DOHH2 (cell line): ENCODE measurements at regions not wholly inside any gene's neighbourhood (a gene's known extent, or its start where the extent isn't known, plus 50 kb on each side); places are given as distances from the start of the nearest gene placed in this dataset.

Experiments
- H3F3A ChIP-seq: fragments of 200-600 bp; sonication (generic), shearing (Covaris generic); 2 replicates; pipeline ENCODE4 v1.6.0; 2016; ENCODE audit warnings: antibody characterized with exemption, mild to moderate bottlenecking; ENCODE audit not compliant: control insufficient read depth, insufficient read depth
- H3K27ac ChIP-seq: fragments of 200-600 bp; sonication (generic); 2 replicates; pipeline ENCODE4 v1.5.1; 2014; ENCODE audit warnings: low read depth, mild to moderate bottlenecking, low read length, moderate library complexity
- H3K27me3 ChIP-seq: fragments of 200-600 bp; sonication (generic); 2 replicates; pipeline ENCODE4 v1.6.1; 2014; ENCODE audit warnings: mild to moderate bottlenecking, low read length, mixed read lengths; ENCODE audit not compliant: control insufficient read depth
- H3K36me3 ChIP-seq: fragments of 200-600 bp; sonication (generic); 2 replicates; pipeline ENCODE4 v1.6.1; 2014; ENCODE audit warnings: mild to moderate bottlenecking, low read length, moderate library complexity, mixed read lengths; ENCODE audit not compliant: control insufficient read depth
- H3K4me1 ChIP-seq: fragments of 200-600 bp; sonication (generic); 2 replicates; pipeline ENCODE4 v1.6.1; 2014; ENCODE audit warnings: mild to moderate bottlenecking, low read length, mixed read lengths; ENCODE audit not compliant: control insufficient read depth
- H3K4me2 ChIP-seq: fragments of 200-600 bp; sonication (generic); 2 replicates; pipeline ENCODE4 v1.6.0; 2014; ENCODE audit warnings: mild to moderate bottlenecking, low read length, moderate library complexity
- H3K4me3 ChIP-seq: fragments of 200-600 bp; sonication (generic); 2 replicates; pipeline ENCODE4 v1.5.1; 2014; ENCODE audit warnings: mild to moderate bottlenecking, low read length, mixed read lengths
- H3K79me2 ChIP-seq: fragments of 200-600 bp; sonication (generic); 2 replicates; pipeline ENCODE4 v1.6.1; 2014; ENCODE audit warnings: mild to moderate bottlenecking, low read length, mixed read lengths; ENCODE audit not compliant: control insufficient read depth
- H3K9me2 ChIP-seq: fragments of 200-600 bp; sonication (generic); replicated peaks from 2 replicates; pipeline ENCODE4 v1.6.1; 2014; ENCODE audit warnings: mild to moderate bottlenecking, low read length, mixed read lengths; ENCODE audit not compliant: control insufficient read depth
- H3K9me3 ChIP-seq: fragments of 200-600 bp; sonication (generic); 2 replicates; pipeline ENCODE4 v1.6.1; 2014; ENCODE audit warnings: antibody characterized with exemption, low read length, mixed read lengths; ENCODE audit not compliant: control insufficient read depth, insufficient read depth
- H4K20me1 ChIP-seq: fragments of 200-600 bp; sonication (generic); 2 replicates; pipeline ENCODE4 v1.6.0; 2014; ENCODE audit warnings: low read depth, mild to moderate bottlenecking, antibody characterized with exemption, low read length, moderate library complexity; ENCODE audit not compliant: control insufficient read depth, insufficient read depth
- EZH2phosphoT487 ChIP-seq: fragments of 200-600 bp; sonication (generic); IDR thresholded peaks from 2 replicates; pipeline ENCODE4 v1.6.1; 2017; ENCODE audit warnings: borderline replicate concordance, mild to moderate bottlenecking, antibody characterized with exemption, low read length, moderate library complexity, mixed read lengths
- TF ChIP-seq, protein P1 (sequence below): fragments of 200-600 bp; sonication (generic); IDR thresholded peaks from one replicate; pipeline ENCODE4 v1.5.1; 2014; ENCODE audit warnings: antibody characterized with exemption, mild to moderate bottlenecking, low read depth, low read length; ENCODE audit not compliant: poor library complexity, severe bottlenecking

DNA sequence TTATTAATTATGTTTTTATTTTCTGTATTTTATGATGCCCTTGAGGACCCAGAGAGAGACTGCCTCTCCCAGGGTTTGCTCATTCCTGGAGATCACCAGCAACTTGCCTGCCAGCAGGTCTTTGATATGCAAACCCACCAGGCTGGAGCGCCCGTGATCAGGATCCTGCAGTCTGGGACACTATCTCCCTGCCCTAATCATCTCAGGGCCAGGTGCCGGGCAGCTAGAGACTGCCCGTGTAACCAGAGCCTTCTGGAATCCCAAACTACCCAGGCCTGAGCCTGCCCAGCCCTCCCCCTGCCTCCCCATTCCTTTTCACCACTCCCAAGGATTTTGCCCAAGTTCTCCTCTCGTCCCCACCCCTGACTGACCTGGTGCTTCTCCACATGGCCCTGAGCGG, 52.2 kb upstream of the B3GAT1 start:
- Histone ChIP-seq H3K27me3 (no peaks in the 10 kb centered on the region), H3K4me1 (no peaks in the 10 kb centered on the region), H3K36me3 (no peaks in the 10 kb centered on the region), H3K4me3 (no peak overlapping the region), H3K9me3 (no peaks in the 10 kb centered on the region), H3K4me2 (no peak overlapping the region), H3F3A (no peaks in the 10 kb centered on the region), H3K27ac (no peak overlapping the region), H3K79me2 (no peaks in the 10 kb centered on the region), H4K20me1 (no peaks in the 10 kb centered on the region), H3K9me2 (no peaks in the 10 kb centered on the region)
- TF ChIP-seq, protein P1, sequence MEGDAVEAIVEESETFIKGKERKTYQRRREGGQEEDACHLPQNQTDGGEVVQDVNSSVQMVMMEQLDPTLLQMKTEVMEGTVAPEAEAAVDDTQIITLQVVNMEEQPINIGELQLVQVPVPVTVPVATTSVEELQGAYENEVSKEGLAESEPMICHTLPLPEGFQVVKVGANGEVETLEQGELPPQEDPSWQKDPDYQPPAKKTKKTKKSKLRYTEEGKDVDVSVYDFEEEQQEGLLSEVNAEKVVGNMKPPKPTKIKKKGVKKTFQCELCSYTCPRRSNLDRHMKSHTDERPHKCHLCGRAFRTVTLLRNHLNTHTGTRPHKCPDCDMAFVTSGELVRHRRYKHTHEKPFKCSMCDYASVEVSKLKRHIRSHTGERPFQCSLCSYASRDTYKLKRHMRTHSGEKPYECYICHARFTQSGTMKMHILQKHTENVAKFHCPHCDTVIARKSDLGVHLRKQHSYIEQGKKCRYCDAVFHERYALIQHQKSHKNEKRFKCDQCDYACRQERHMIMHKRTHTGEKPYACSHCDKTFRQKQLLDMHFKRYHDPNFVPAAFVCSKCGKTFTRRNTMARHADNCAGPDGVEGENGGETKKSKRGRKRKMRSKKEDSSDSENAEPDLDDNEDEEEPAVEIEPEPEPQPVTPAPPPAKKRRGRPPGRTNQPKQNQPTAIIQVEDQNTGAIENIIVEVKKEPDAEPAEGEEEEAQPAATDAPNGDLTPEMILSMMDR, result no peak
- no peak for TF ChIP-seq EZH2phosphoT487

DNA sequence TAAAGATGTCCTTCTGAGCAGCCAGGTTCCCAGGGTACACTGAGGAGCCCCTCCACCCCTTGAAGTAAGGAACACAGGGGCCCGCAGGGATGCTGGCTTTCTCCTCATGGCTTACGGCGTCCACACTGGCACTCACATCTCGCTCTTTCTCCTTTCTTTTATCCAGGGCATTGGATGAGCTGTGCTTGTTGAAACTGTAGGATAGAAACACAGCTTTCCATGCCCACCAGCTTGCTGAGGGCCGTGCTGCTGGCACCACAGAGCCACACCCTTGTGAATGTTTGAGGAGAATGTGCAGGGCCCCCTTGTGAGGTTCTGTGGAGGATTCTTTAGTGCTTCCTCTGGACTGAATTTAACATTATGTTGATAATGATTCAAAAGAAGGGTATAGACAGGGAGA, 51.7 kb upstream of the B3GAT1 start:
- Histone ChIP-seq H3F3A (no peaks in the 10 kb centered on the region), H3K4me2 (no peak overlapping the region), H3K9me3 (no peaks in the 10 kb centered on the region; the same call in 1 of the 2 replicates), H3K9me2 (no peaks in the 10 kb centered on the region), H3K79me2 (no peaks in the 10 kb centered on the region), H3K4me3 (no peak overlapping the region), H3K27ac (no peak overlapping the region), H4K20me1 (no peaks in the 10 kb centered on the region), H3K4me1 (no peaks in the 10 kb centered on the region), H3K36me3 (no peaks in the 10 kb centered on the region), H3K27me3 (no peaks in the 10 kb centered on the region)
- TF ChIP-seq EZH2phosphoT487, result no peak
- TF ChIP-seq, protein P1, result no peak
